IPS DF 19.7 (cell line): ENCODE measurements at regions not wholly inside any gene's neighbourhood (a gene's known extent, or its start where the extent isn't known, plus 50 kb on each side); places are given as distances from the start of the nearest gene placed in this dataset.
"Not testable (repeated sequence)": the region's sequence is repeated elsewhere in the genome, so short reads cannot be mapped to it uniquely, and the experiment has no call there.

ENCODE experiments used
- DNase-seq: peaks from one replicate; pipeline ENCODE4 v3.0.0-alpha.2; 2013; ENCODE audit warnings: low read depth, low spot score

DNA sequence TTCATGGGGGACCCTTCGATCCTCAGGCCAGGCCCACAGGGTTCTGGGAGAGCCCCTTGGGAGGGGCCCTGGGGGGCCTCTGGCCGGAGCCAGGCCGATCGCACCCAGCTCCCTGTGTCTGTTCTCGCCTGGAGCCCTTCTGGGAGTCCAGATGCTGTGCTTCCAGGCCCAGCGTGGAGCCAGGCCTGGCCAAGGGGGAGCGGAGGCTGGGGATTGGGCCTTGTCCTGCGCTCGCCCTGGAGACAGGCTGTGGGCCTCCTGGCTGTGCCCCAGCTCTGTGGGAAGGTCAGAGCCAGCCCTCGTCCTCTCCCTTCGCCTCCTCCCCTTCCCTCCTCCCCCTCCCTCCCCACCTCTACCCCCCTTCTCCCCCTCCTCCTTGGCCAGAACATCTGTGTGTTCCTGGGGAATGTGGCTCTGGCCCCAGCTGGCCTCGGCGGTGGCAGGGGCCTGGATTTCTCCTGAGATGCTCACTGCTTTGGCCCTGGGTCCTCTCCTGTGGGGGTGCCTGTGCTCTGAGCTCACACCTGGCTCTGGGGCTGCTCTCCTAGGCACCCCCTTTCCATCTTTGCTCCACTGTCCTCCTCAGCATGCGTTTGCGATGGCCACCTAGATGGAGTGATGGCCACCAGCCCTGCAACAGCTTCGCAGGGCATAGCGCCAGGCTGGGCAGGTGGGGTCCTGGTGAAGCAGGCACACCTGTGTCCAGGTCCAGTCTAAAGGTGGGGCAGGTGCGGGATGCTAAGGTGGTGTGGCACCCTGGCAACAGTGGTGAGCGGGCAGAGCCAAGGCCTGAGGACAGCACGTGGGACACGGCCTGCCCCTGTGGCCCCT is 90.6 kb upstream of the CIBAR2 start:
- peak; percentile 23 for DNase-seq

DNA sequence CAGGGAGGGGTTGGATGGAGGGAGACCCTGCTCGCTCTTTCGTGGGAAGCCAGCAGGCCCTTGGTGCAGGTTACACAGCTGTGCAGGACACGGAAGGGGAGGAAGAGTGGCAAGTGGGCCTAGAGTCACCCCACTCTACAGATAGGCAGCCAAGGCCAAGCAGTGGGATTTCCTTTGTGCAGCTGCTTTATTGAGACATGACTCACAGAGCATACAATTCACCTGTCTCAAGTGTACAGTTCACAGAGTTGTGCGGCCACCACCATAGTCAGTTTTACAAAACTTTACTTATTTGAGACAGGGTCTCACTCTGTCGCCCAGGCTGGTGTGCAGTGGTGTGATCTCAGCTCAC is 91.2 kb upstream of the CIBAR2 start:
- DNase-seq, result no peak

DNA sequence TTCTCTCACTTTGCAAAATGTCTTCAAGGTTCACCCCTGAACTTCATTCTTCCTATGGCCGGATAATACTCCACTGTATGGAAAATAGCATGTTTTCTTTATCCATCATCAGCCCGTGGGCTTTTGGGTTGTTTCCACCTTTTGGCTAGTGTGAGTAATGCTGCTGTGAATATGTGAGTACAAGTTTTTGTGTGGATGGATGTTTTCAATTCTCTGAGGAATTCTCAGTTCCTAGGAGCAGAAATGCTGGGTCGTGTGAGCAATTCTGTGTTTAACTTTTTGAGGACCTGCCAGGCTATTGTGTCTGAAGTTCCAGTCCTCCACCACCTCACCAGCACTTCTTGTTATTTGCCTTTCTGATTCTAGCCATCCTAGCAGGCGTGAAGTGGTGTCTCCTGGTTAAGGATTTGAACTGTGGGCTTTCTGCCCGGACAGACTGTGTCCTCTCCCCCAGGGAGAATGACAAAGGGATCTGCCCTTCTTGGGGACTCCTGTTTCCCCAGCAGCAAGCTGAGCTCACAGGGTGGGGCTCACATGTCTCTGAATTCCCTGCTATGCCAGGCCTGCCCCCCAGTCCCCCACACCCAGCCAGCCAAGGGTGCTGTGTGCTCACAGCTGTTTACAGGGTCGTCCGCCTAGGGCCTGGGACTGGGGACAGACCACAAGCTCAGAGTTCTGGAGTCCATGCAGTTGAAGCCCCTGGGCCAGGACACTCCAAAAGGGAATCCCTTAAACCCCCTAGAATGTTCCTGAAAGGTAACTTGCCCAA is 92.2 kb upstream of the CIBAR2 start:
- no peak for DNase-seq

DNA sequence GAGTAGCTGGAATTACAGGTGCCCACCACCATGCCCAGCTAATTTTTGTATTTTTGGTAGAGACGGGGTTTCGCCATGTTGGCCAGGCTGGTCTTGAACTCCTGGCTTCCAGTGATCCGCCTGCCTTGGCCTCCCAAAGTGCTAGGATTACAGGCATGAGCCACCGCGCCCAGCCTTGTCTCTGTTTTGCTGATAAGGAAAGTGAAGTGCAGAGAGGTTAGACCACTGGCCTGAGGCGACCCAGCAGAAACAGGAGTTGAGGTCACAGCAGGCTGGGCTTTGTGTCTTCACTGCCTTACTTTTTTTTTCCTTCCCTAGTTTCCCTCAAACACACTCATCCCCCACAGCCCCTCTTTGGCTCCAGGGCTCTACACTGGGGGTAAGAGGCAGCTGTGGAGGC is 93.0 kb upstream of the CIBAR2 start:
- DNase-seq, result not testable (repeated sequence)

DNA sequence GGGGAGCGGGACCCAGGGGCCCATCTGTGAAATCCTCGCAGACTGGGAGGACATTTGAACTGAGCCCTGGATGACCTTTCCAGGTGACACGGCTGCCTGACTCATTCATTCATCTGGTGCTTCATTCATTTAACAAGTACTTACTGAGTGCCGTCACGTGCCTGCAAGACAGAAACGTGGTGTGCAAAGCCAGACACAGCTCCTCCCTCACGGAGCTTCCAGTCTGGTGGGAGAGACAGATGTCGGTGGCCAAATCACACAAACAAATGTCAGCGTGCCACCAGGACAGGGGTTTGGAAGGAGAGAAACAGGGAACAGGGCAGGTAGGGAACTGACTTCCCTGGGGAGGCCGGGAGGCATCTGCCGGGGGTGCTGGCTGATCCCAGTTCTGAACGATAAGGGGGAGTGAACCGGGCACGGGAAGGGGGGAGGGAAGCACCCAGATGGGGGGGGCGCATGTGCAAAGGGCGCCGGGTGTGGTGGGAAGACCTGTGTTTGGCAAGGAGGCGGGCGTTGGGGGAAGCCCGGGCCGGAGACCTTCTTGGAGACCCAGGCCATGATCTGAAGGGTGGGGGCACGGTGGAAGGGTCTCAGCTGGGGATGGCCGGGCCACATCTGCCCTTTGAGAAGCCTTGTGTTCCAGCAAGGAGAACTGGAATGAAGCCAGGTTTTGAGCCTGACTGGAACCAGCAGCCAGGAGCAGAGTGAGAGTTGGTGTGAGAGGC is 93.6 kb upstream of the CIBAR2 start:
- DNase-seq, result no peak

DNA sequence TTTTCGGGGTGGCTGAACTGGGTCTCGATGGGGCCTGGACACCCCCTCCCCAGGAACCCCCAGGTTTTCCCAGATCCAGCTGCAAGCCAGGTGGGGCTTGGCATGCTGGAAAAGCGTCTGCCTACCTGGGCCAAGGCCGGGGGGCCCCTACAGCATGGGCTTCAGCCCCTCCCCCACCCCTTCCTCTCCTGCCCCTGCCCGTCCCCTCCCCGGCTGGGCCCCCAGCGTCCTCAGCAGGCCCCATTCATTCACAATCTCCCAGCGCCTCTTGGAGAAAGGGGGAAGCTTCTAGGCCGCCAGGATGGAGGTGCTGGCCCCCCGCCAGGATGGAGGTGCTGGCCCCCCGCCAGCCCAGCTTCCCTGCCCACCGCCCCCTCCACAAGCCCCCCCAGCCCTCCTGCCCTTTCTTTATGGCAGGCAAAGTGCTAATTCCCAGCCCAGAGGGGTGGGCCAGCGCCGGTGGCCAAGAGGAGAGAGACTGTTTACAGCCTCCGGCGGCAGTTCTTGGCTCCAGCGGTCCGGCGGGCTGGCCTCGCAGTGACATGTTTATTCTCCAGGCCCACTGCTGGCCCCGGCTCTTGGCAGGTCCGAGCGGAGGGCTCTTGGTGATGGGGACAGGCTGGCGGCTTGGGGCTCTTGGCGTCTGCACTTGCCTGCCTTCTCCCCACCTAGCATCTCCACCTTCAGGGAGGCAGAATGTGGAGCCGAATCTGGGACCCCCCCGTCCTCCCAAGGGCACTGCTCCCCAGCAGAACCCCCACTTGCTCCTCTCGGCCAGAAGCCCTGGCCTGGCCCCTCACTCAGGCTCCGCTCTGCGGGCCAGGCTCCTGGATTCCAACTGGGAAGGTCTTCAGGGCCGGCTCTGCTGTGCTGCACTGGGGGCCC is 94.4 kb upstream of the CIBAR2 start:
- no peak for DNase-seq

DNA sequence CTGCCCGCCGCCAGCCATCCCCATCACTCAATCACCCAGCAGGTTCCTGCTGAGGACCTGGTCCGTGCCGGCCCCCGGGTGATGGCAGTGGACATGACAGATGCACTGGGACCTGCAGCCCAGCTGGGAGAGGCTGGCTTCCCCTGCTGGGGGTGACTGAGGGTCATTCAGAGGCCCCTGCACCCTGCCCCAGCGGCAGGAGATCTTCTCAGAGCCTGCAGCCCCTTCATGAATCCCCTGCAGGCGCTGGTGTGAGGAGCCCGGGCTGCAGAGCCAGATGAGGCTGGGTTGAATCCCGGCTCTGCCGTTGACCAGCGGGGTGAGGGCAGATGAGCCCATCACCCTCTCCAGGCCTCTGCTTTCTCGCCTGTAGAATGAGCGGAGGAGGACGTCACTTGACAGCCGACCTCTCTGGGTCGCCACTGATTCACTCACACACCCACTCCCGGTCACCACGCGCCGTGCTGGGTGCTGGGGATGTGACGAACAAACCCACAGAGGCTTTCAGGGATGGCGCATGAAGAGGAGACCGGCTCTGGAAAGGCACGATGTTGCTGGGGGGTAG is 95.2 kb upstream of the CIBAR2 start:
- no peak for DNase-seq

DNA sequence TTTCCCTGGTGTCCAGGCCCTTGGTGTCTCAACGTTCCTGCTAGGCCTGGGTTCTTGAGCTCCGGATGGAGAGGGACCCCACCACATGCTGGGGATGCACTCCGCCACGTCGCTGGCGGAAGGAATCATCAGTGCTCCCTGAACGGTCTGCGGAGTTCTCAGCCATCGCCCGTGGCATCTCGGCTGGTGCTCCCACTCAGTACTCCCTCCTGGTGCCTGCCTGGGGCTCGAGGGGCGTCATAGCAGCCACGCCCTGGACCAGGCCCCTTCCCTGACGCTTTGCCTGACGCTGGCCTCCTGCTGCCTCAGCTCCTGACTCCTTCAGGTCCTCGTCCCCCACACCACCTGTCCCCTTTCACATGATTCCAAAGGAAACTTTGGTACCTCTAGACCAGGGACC is 95.9 kb upstream of the CIBAR2 start:
- DNase-seq, result no peak

DNA sequence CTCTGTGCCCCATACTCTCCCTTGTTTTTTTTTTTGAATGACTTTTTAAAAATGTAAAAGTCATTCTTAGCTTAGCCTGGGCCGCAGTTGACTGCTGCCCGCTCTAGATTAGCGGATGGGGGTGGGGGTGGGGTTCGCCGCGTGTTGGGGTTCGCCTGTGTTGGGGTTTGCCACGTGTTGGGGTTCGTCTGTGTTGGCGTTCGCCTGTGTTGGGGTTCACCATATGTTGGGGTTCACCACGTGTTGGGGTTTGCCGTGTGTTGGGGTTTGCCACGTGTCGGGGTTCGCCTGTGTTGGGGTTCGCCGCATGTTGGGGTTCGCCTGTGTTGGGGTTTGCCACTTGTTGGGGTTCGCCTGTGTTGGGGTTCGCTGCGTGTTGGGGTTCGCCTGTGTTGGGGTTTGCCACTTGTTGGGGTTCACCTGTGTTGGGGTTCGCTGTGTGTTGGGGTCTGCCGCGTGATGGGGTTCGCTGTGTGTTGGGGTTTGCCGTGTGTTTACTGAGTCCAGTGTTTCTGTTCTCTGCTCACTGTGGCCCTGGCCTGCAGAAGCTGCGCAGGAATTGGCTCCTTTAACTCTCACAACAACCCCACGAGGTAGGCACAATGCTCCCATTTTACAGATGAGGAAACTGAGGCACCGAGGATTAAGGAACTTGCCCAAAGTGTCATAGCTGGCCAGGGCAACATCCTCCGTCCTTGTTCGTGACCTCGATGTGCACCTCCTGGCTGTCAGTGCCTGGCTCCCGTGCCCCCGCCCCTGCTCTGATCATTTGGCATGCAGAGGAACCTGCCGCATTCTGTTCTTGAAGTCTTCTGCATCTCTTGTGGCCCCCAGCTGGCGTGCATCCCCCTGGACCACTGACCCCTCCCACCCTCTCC is 96.6 kb upstream of the CIBAR2 start:
- DNase-seq, result no peak

DNA sequence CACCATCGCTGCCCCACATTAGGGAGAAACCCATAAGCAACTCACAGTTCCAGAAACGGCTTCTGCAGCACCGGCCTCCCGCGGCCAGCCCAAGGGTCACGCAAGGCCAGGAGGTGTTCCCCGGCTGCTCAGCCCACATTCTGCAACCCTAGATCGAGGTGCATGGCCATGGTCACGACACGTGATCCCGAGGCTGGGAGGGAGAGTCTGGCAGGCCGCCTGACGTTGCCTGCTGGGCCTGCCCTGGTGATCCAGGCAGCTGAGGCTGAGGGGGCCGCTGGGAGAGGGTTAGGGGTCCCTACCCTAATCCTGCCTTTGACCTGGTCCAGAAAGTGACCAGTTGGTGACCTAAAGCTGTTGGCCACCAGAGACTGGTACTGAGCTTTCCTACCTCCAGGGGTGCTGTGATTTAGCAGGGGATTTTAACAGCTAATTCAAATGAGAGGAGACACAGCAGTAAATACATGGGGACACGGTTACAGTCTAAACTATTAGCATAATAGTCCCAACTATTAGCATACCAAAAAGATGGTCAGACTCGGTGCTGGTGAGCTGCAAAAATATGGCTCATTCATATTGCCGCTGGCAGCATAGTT is 97.4 kb upstream of the CIBAR2 start:
- no peak for DNase-seq

DNA sequence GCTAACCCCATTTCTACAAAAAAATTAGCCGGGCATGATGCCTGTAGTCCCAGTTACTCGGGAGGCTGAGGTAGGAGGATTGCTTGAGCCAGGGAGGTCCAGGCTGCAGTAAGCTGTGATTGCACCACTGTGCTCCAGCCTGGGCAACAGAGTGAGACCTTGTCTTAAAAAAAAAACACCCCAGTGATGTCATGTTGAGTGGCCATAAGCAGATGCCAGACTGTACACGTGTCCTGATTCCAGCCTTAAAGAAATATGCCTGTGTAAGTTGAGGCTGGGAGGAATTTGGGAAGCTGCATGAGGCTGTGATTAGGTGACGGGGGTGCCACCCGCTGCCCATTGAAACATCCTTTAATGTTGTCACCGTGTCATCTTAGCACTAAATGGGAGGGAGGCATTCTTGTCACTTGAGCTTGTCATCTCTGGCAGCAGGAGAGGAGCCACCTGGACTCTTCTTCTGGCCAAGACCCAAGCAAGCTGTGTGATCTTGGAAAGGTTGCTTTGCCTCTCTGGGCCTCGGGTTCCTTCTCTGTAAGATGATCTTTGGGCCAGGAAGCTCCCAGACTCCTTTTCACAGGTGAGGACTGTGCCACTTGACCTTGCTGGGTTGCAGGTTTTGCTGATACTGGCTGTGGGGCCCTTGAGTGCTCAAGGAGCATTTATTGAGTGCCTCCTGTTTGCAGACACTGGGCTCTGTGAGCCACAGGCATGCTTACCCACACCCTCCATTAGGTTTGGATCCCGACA is 98.3 kb upstream of the CIBAR2 start:
- no peak for DNase-seq

DNA sequence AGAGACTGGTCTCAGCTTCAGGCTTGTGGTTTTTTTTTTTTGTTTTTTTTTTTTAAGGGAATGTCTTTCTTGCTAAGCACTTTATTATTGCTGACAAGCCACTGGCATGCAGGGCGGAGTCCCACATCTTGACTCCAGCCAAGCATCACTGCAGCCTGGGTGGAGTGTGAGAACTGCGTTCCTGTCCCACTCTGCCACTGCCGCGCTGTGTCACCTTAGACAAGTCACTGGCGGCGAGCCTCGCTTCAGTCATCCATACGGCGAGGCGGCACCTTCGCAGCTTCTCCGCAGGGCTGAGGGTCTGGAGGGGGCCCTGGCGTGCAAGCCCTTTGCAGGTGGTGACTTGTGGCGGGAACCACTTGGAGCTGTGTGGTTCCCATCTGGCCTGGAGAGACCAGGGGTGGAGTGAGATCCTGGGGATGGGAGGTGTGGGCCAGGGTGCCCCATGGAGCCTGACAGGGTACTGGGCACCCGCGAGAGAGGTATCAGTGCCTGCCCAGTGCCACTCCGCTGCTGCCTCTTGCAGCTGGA is 99.1 kb upstream of the CIBAR2 start:
- DNase-seq, result no peak

DNA sequence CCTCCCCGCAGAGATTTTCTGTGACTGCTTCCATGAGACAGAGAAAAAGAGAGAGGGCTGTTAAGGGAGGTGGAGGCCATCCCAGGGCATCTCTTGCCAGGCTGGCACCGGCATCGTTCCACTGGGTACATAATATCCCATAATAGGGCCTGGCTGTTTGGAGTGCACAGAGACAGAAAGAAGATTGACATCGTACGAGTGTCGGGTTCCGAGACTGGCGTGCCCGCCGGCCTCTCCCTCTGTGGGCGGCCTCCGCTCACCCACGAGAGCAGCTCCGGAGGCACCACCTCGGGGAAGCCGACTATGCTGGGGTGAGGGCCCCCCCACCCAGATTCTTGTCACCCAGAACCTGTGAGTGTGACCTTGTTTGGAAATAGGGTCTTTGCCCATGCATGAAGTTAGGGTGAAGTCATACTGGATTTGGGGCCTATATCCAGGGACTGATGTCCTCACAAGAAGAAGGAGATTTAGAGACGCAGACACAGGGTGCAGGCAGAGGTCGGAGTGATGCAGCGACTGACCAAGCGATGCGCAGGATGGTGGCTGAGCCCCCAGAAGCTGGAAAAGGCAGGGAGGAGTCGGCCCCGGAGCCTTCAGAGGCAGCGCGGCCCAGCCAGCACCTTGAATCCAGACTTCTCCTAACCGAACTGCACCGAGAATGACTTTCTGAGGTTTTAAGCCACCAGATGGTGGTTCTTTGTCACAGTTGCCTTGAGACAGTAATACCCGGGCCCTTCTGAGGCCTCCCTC is 101.8 kb upstream of the CIBAR2 start:
- DNase-seq, result no peak

DNA sequence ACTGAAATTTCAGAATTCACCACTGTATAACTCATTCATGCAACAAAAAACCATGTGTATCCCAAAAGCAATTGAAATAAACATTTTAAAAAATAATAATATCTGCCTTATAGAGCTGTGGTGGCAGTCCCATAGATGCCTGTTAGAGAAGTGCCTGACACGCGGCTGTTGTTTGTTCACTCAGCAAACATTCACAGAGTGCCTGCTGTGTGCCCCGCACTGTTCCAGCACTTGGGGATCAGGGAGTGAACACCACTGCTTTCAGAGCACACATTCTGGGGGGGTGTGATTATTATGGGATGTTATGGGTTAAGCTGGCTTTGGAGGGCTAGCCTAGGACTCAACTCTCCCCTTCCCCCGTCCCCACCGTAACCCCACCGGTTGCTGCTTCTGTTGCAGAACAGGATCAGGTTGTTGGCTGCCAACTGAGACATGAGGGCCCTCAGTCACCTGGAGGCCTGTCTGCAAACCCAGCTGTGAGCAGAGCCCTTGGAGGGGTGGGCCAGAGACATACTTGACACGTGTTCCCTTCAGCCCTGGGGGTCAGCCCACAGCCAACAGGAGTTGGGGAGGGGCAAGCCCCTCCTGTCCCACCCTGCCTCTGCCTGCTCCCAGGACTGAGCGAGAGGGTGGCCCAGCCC is 103.3 kb upstream of the CIBAR2 start:
- no peak for DNase-seq

DNA sequence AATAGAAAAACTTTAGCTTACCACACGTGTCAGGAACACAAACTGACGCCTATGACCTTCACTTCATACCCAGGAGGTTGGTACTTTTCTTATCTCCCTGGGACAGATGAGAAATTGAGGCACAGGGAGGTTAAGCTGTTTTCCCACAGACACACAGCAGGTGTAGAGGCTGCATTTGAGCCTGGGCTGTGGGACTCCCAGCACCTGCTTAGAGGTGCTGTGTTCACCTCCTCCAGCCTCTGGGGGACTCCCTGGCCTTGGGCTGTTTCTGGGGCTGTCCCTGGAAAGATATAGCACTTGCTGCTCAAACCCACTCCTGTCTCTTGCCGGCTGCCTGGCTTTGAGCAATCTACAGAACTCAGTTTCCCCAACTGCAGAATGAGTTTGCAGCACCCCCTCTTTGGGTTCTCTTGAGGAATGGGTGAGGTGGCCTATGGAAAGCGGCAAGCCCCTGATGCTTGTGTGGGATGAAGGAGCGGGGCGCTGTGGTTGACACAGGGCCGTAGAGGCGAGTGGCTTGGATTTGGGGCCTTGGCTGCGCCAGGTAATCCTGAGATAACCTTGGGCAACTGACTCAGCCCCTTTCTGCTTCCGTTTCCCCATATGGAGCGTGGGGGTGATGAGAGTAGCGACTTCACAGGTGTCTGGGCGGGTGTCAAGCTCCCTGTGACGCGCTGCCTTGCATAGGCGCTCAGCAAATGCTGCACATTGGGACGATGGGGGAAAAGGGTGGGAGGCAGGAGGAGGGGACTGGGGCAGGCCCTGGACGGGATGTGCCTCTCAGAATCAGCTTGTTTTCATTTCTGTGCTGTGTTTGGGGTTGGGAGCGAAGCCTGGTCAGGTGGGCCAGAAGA is 104.5 kb upstream of the CIBAR2 start:
- no peak for DNase-seq

DNA sequence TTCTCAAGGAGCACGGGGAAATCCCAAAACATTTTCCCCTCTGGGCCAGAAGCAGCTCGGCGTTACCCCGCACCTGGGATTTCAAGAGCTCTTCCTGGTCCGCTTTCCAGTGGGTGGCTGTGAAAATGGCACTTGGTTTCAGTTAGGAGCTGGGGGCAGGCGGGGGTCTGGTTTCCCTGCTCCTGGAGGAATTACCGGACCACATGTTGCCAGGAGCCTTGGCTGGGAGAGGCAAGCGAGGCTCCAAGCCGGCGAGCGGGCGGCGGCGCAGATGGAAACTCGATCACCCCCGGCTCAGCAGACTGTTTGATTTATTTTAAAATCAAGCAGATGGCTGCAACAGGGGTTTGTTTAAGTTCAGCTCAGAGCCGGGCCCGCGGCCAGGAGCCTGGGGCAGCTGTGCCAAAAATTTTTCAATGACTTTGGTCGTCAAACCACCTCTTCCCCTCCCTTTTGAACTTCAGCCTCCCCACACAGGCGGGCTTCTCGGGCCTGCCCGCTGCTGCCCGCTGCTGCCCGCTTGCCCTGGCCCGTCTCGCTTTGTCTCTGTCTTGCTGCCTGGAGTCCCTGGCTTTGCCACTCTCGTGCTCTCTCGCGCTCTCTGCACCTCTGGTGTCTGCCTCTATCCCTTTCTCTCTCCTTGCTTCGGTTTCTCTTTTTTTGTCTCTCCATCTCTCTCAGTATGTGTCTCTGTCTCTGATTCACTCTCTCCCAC is 108.0 kb upstream of the CIBAR2 start:
- DNase-seq, result no peak
